ENCODE measurements at regions not wholly inside any gene's neighbourhood (a gene's known extent, or its start where the extent isn't known, plus 50 kb on each side); places are given as distances from the start of the nearest gene placed in this dataset.
"Not testable (repeated sequence)": the region's sequence is repeated elsewhere in the genome, so short reads cannot be mapped to it uniquely, and the experiment has no call there.

- Histone ChIP-seq H2BK120ac (ENCODE audit: low read depth, low read length) (no peak overlapping the region), H3K27ac (ENCODE audit: low read length, poor library complexity, severe bottlenecking) (no peak overlapping the region), H3K4ac (ENCODE audit: low read depth in 1 of 2, low read length in 2 of 2) (no peak overlapping the region), H3K9me3 (ENCODE audit: control insufficient read depth, low read length) (no peaks in the 10 kb centered on the region), H4K8ac (ENCODE audit: low read length) (peak overlapping the region; percentile 31), H4K91ac (ENCODE audit: low read length) (peak overlapping the region; percentile 88), H2AFZ (ENCODE audit: low read depth, low read length) (no peak overlapping the region), H2AK5ac (ENCODE audit: low read length, severe bottlenecking) (no peak overlapping the region), H3K18ac (ENCODE audit: low read depth in 1 of 2, low read length in 2 of 2) (peak overlapping the region; percentile 22 to 73), H2BK5ac (ENCODE audit: low read depth, low read length, poor library complexity, severe bottlenecking) (no peak overlapping the region), H3K4me2 (ENCODE audit: low read length, poor library complexity, severe bottlenecking) (no peak overlapping the region), H3K14ac (ENCODE audit: low read length in 2 of 2) (peak overlapping the region in 1 of 2 experiments; percentile 53), H3K4me1 (ENCODE audit: control insufficient read depth, insufficient read depth, low read depth, low read length) (peaks cover 2% of the 10 kb centered on the region), H3K9ac (ENCODE audit: low read length) (no peak overlapping the region), H3K23ac (ENCODE audit: low read length in 2 of 2) (no peak overlapping the region), H2BK12ac (ENCODE audit: low read length in 2 of 2) (peak overlapping the region; percentile 0 to 67), H3K79me1 (replicated peaks; ENCODE audit: low read length, poor library complexity, severe bottlenecking) (no peaks in the 10 kb centered on the region), H3K4me3 (ENCODE audit: insufficient read depth in 1 of 2, low read depth in 1 of 2, low read length in 2 of 2) (no peak overlapping the region), H2BK15ac (ENCODE audit: low read depth, poor library complexity, severe bottlenecking) (peak overlapping the region; percentile 99), H3K27me3 (ENCODE audit: control insufficient read depth in 1 of 2, insufficient read depth in 1 of 2, low read length in 2 of 2) (peaks cover 0 to 5% of the 10 kb centered on the region in 2 experiments), H3K36me3 (ENCODE audit: control insufficient read depth in 1 of 2, insufficient read depth in 2 of 2, low read depth in 1 of 2, low read length in 2 of 2) (no peaks in the 10 kb centered on the region)
- no peak for DNase-seq
- WGBS: 75% methylated on average over 7 of the region's 8 CpGs
Observed at GRCh38 chr20:50359607-50360217, 150.5 kb upstream of the PTPN1 start.

DNA sequence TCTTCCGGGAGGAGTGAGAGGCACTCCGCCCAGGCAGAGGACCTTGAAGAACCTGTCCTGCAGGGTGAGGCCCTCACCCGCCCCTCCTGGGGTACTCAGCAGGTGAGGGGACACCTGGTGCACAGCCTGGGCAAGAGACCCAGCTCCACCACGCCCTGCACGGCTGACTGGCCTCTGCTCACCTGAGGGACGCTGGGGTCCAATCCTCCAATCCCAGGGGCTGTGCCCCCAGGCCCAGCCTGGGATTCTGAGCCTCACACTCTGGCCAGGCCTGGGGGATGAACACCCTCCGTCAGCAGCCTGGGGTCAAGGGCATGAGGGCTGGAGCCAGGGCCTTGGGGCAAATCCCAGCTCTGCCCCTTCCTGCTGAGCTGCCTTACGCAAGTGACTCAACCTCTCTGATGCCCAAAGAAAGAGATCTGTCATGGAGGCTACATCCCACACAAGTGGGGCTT is 149.9 kb upstream of the PTPN1 start:
- Histone ChIP-seq H3K23ac (ENCODE audit: low read length in 2 of 2) (no peak overlapping the region), H3K79me1 (replicated peaks; ENCODE audit: low read length, poor library complexity, severe bottlenecking) (no peaks in the 10 kb centered on the region), H2BK15ac (ENCODE audit: low read depth, poor library complexity, severe bottlenecking) (peak overlapping the region; percentile 99), H3K9ac (ENCODE audit: low read length) (no peak overlapping the region), H3K18ac (ENCODE audit: low read depth in 1 of 2, low read length in 2 of 2) (peak overlapping the region; percentile 82 to 88), H3K9me3 (ENCODE audit: control insufficient read depth, low read length) (no peaks in the 10 kb centered on the region), H2BK12ac (ENCODE audit: low read length in 2 of 2) (peak overlapping the region; percentile 61 to 70), H3K4me3 (ENCODE audit: insufficient read depth in 1 of 2, low read depth in 1 of 2, low read length in 2 of 2) (no peak overlapping the region), H2BK5ac (ENCODE audit: low read depth, low read length, poor library complexity, severe bottlenecking) (no peak overlapping the region), H3K36me3 (ENCODE audit: control insufficient read depth in 1 of 2, insufficient read depth in 2 of 2, low read depth in 1 of 2, low read length in 2 of 2) (no peaks in the 10 kb centered on the region), H2BK120ac (ENCODE audit: low read depth, low read length) (peak overlapping the region; percentile 66), H2AFZ (ENCODE audit: low read depth, low read length) (no peak overlapping the region), H3K4me1 (ENCODE audit: control insufficient read depth, insufficient read depth, low read depth, low read length) (peaks cover 2% of the 10 kb centered on the region), H2AK5ac (ENCODE audit: low read length, severe bottlenecking) (no peak overlapping the region), H4K8ac (ENCODE audit: low read length) (peak overlapping the region; percentile 76), H3K4me2 (ENCODE audit: low read length, poor library complexity, severe bottlenecking) (no peak overlapping the region), H3K14ac (ENCODE audit: low read length in 2 of 2) (no peak overlapping the region), H4K91ac (ENCODE audit: low read length) (peak overlapping the region; percentile 80), H3K27ac (ENCODE audit: low read length, poor library complexity, severe bottlenecking) (no peak overlapping the region), H3K4ac (ENCODE audit: low read depth in 1 of 2, low read length in 2 of 2) (peak overlapping the region in 1 of 2 experiments; percentile 79), H3K27me3 (ENCODE audit: control insufficient read depth in 1 of 2, insufficient read depth in 1 of 2, low read length in 2 of 2) (peaks cover 0 to 5% of the 10 kb centered on the region in 2 experiments)
- 88% methylated on average over 8 of the region's 8 CpGs for WGBS
- DNase-seq: no peak

GRCh38 chr20:50360921-50361320 is 149.3 kb upstream of the PTPN1 start:
- Histone ChIP-seq H3K27ac (ENCODE audit: low read length, poor library complexity, severe bottlenecking) (no peak overlapping the region), H2AFZ (ENCODE audit: low read depth, low read length) (peak overlapping the region; percentile 42), H3K9me3 (ENCODE audit: control insufficient read depth, low read length) (no peaks in the 10 kb centered on the region), H3K4me1 (ENCODE audit: control insufficient read depth, insufficient read depth, low read depth, low read length) (peaks cover 2% of the 10 kb centered on the region), H3K4ac (ENCODE audit: low read depth in 1 of 2, low read length in 2 of 2) (peak overlapping the region; percentile 78 to 79), H3K79me1 (replicated peaks; ENCODE audit: low read length, poor library complexity, severe bottlenecking) (no peaks in the 10 kb centered on the region), H2BK120ac (ENCODE audit: low read depth, low read length) (peak overlapping the region; percentile 71), H2BK12ac (ENCODE audit: low read length in 2 of 2) (peak overlapping the region; percentile 61 to 86), H3K14ac (ENCODE audit: low read length in 2 of 2) (peak overlapping the region in 1 of 2 experiments; percentile 86), H3K27me3 (ENCODE audit: control insufficient read depth in 1 of 2, insufficient read depth in 1 of 2, low read length in 2 of 2) (peaks cover 0 to 5% of the 10 kb centered on the region in 2 experiments), H3K4me2 (ENCODE audit: low read length, poor library complexity, severe bottlenecking) (no peak overlapping the region), H3K23ac (ENCODE audit: low read length in 2 of 2) (no peak overlapping the region), H2AK5ac (ENCODE audit: low read length, severe bottlenecking) (no peak overlapping the region), H4K8ac (ENCODE audit: low read length) (peak overlapping the region; percentile 94), H2BK15ac (ENCODE audit: low read depth, poor library complexity, severe bottlenecking) (peak overlapping the region; percentile 91), H4K91ac (ENCODE audit: low read length) (peak overlapping the region; percentile 70), H3K9ac (ENCODE audit: low read length) (no peak overlapping the region), H3K18ac (ENCODE audit: low read depth in 1 of 2, low read length in 2 of 2) (peak overlapping the region; percentile 11 to 88), H3K36me3 (ENCODE audit: control insufficient read depth in 1 of 2, insufficient read depth in 2 of 2, low read depth in 1 of 2, low read length in 2 of 2) (no peaks in the 10 kb centered on the region), H3K4me3 (ENCODE audit: insufficient read depth in 1 of 2, low read depth in 1 of 2, low read length in 2 of 2) (no peak overlapping the region), H2BK5ac (ENCODE audit: low read depth, low read length, poor library complexity, severe bottlenecking) (no peak overlapping the region)
- DNase-seq: no peak
- 77% methylated on average over 8 of the region's 8 CpGs for WGBS

DNA sequence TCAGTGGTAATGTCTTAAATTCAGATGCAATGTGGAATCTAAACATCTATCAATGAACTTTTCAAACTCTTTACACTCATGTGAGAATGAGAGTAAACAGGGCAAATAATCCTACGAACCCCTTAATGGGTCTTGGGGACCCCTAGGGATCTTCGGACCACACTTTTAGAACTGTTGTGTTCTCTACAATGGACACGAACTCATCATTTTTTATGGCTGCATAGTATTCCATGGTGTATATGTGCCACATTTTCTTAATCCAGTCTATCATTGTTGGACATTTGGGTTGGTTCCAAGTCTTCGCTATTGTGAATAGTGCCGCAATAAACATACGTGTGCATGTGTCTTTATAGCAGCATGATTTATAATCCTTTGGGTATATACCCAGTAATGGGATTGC is 148.0 kb upstream of the PTPN1 start:
- H2BK12ac ChIP-seq (ENCODE audit: low read length in 2 of 2); H3K4me3 ChIP-seq (ENCODE audit: insufficient read depth in 1 of 2, low read depth in 1 of 2, low read length in 2 of 2); H3K27me3 ChIP-seq (ENCODE audit: control insufficient read depth in 1 of 2, insufficient read depth in 1 of 2, low read length in 2 of 2); H3K4me1 ChIP-seq (ENCODE audit: control insufficient read depth, insufficient read depth, low read depth, low read length); H3K9ac ChIP-seq (ENCODE audit: low read length); H3K18ac ChIP-seq (ENCODE audit: low read depth in 1 of 2, low read length in 2 of 2); H2AK5ac ChIP-seq (ENCODE audit: low read length, severe bottlenecking); H2BK15ac ChIP-seq (ENCODE audit: low read depth, poor library complexity, severe bottlenecking); DNase-seq; H4K8ac ChIP-seq (ENCODE audit: low read length); H3K27ac ChIP-seq (ENCODE audit: low read length, poor library complexity, severe bottlenecking); H3K14ac ChIP-seq (ENCODE audit: low read length in 2 of 2); H2AFZ ChIP-seq (ENCODE audit: low read depth, low read length); H3K4ac ChIP-seq (ENCODE audit: low read depth in 1 of 2, low read length in 2 of 2); H3K9me3 ChIP-seq (ENCODE audit: control insufficient read depth, low read length); H3K79me1 ChIP-seq (replicated peaks; ENCODE audit: low read length, poor library complexity, severe bottlenecking); H2BK120ac ChIP-seq (ENCODE audit: low read depth, low read length); H3K23ac ChIP-seq (ENCODE audit: low read length in 2 of 2); H3K4me2 ChIP-seq (ENCODE audit: low read length, poor library complexity, severe bottlenecking); H3K36me3 ChIP-seq (ENCODE audit: control insufficient read depth in 1 of 2, insufficient read depth in 2 of 2, low read depth in 1 of 2, low read length in 2 of 2); H4K91ac ChIP-seq (ENCODE audit: low read length); H2BK5ac ChIP-seq (ENCODE audit: low read depth, low read length, poor library complexity, severe bottlenecking): not testable (repeated sequence)
- 93% methylated on average over 3 of the region's 6 CpGs for WGBS

Data from mesenchymal stem cell (in vitro differentiated cells and primary cell).